Thyroid gland (tissue), 4 donors: ENCODE measurements at regions not wholly inside any gene's neighbourhood (a gene's known extent, or its start where the extent isn't known, plus 50 kb on each side); places are given as distances from the start of the nearest gene placed in this dataset.
"Not testable (repeated sequence)": the region's sequence is repeated elsewhere in the genome, so short reads cannot be mapped to it uniquely, and the experiment has no call there.

Source experiments
- DNase-seq, 2 donors: peaks; one replicate each; pipeline ENCODE4 v3.0.0-alpha.2; 2019
- H3K27ac ChIP-seq, 3 donors: fragments of 200-600 bp; sonication (generic); 1 replicate in 2 of 3; 2 replicates in 1 of 3; pipeline ENCODE4 v1.5.1; 2016 to 2019; ENCODE audit warnings: mild to moderate bottlenecking in 1 of 3, moderate library complexity in 1 of 3
- H3K27me3 ChIP-seq: fragments of 200-600 bp; sonication (generic); one replicate; pipeline ENCODE4 v1.5.1; 2019
- H3K36me3 ChIP-seq, 2 donors: fragments of 200-600 bp; sonication (generic); one replicate each; pipeline ENCODE4 v1.5.1; 2016 to 2019
- H3K4me1 ChIP-seq, 2 donors: fragments of 200-600 bp; sonication (generic); one replicate each; pipeline ENCODE4 v1.5.1; 2017 to 2019
- H3K4me3 ChIP-seq, 3 donors: fragments of 200-600 bp; sonication (generic); replicated peaks in 1 of 3; 1 replicate in 2 of 3; 2 replicates in 1 of 3; pipeline ENCODE4 v1.5.1; 2016; ENCODE audit warnings: mild to moderate bottlenecking in 1 of 3
- H3K9me3 ChIP-seq: fragments of 200-600 bp; sonication (generic); one replicate; pipeline ENCODE4 v1.5.1; 2017
- POLR2A ChIP-seq, 2 donors: fragments of 450-650 bp; IDR thresholded peaks; one replicate each; pipeline ENCODE4 v1.6.1; 2017; ENCODE audit warnings: antibody characterized with exemption in 2 of 2, mild to moderate bottlenecking in 2 of 2, moderate library complexity in 1 of 2
- WGBS, 2 donors: methylation state at CpG; one replicate each; pipeline ENCODE4 v1.1.5; 2017; 5-methylcytosine and 5-hydroxymethylcytosine counted together
- intact Hi-C: fragments of 100-400 bp; cut with DNase I; formaldehyde crosslinking; loops from one replicate; pipeline ENCODE4 v1.15.1; 2023
- TF ChIP-seq, protein P1 (sequence below), 6 experiments: fragments of 200-600 bp in 3 of 6; fragments of 450-650 bp in 3 of 6; sonication (generic) in 3 of 6; IDR thresholded peaks; one replicate each; pipeline ENCODE4 v1.5.1; 2016 to 2019; ENCODE audit warnings: antibody characterized with exemption in 6 of 6, mild to moderate bottlenecking in 2 of 6, inconsistent platforms in 1 of 6, moderate library complexity in 1 of 6

DNA sequence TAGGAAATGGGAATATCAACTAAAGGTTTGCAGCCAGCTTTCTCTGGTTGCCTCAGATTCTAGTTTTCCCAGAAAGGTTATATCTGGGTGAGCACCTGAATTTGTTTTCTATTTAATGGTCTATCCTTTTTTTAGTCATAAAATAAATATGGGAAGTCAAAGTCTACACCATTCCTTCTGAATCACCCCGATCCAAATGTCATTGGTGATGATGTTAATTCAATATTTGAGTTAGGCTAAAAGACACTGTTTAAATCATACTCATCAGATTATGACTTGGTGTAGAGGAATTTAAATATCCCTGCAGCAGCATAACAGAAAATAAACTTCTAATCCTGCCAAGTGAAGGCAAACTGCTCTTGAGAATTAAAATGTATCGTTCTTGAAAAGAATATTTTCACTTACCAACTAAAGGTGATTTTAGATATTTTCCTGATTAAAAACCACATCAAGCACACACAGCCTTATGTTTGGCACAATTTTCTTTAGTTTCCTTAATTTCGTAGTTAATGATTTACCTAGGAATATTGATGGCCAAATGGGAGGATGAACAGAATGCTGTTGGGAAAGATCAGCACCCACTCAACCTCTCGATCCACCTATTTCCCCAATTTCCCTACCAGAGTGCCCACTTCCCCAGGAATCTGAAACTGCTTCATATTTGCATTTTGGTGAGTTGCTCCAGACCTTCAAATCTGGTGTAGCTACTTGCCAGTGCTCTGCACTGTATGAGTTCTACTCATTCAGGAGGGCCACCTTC lies 103.1 kb upstream of the TSLP start:
- H3K36me3 ChIP-seq, result no peaks in the 10 kb centered on the region
- no peak for TF ChIP-seq POLR2A (IDR thresholded peaks at IDR 0.05)
- TF ChIP-seq, protein P1, sequence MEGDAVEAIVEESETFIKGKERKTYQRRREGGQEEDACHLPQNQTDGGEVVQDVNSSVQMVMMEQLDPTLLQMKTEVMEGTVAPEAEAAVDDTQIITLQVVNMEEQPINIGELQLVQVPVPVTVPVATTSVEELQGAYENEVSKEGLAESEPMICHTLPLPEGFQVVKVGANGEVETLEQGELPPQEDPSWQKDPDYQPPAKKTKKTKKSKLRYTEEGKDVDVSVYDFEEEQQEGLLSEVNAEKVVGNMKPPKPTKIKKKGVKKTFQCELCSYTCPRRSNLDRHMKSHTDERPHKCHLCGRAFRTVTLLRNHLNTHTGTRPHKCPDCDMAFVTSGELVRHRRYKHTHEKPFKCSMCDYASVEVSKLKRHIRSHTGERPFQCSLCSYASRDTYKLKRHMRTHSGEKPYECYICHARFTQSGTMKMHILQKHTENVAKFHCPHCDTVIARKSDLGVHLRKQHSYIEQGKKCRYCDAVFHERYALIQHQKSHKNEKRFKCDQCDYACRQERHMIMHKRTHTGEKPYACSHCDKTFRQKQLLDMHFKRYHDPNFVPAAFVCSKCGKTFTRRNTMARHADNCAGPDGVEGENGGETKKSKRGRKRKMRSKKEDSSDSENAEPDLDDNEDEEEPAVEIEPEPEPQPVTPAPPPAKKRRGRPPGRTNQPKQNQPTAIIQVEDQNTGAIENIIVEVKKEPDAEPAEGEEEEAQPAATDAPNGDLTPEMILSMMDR (IDR thresholded peaks at IDR 0.05), result no peak
- H3K27me3 ChIP-seq, result no peaks in the 10 kb centered on the region
- H3K4me1 ChIP-seq, result no peaks in the 10 kb centered on the region
- H3K27ac ChIP-seq, result no peak overlapping the region
- WGBS, 2 donors, result 88 to 92% methylated on average over 4 of the region's 4 CpGs
- intact Hi-C loops, result no loop called here
- H3K9me3 ChIP-seq, result no peaks in the 10 kb centered on the region
- no peak for DNase-seq
- H3K4me3 ChIP-seq, result no peak overlapping the region

DNA sequence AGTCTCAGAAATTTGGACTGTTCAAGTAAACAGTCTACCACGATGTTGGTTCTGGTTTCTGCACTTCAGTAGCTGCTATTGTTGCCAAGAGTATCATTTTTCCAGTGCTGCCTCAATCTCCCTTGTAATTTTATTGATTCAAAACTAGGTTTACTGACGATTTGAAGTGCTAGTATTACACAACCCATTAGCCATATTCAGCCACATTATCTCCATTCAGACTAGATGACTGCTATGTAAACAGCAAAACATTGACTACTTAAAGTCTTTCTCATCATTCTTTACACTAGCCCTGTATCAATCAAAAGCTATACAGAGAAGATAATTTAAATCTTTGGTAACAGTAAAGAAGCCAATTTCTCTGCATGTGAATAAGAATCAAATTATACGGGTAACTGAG lies 102.0 kb upstream of the TSLP start:
- no peaks in the 10 kb centered on the region for H3K27me3 ChIP-seq
- no peak for DNase-seq
- no peaks in the 10 kb centered on the region for H3K4me1 ChIP-seq
- no peaks in the 10 kb centered on the region for H3K36me3 ChIP-seq
- intact Hi-C loops, result no loop called here
- H3K9me3 ChIP-seq, result no peaks in the 10 kb centered on the region
- H3K4me3 ChIP-seq, result no peak overlapping the region
- WGBS, 2 donors, result 51 to 58% methylated on average over 3 of the region's 3 CpGs
- TF ChIP-seq, protein P1 (IDR thresholded peaks at IDR 0.05), result no peak
- TF ChIP-seq POLR2A (IDR thresholded peaks at IDR 0.05), result no peak
- no peak overlapping the region for H3K27ac ChIP-seq

DNA sequence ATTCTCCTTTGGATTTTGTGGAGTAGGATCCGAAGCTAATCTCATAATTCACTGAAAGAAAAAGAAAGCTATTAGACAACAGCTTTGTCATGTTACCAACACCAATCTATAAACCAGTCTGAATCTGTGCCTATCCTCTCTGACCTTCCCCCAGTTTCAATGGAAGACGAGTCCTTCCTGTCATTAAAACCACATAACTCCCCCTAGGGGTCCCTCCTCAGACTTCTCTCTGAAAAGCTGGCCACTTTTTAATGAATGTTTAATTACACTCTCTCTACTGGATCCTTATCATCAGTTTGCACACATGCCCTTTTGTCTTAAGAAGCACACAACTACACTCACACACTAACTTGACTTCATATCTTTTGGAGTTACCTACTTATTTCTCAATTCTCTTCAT lies 98.0 kb upstream of the TSLP start:
- H3K36me3 ChIP-seq, result no peaks in the 10 kb centered on the region
- WGBS, 2 donors, result 62 to 64% methylated on average over 2 of the region's 2 CpGs
- no peaks in the 10 kb centered on the region for H3K27me3 ChIP-seq
- no peak for TF ChIP-seq POLR2A (IDR thresholded peaks at IDR 0.05)
- TF ChIP-seq, protein P1 (IDR thresholded peaks at IDR 0.05), result no peak
- no peak overlapping the region for H3K4me3 ChIP-seq
- no peak for DNase-seq
- no peaks in the 10 kb centered on the region for H3K4me1 ChIP-seq
- H3K27ac ChIP-seq, result no peak overlapping the region
- intact Hi-C loops, result no loop called here
- no peaks in the 10 kb centered on the region for H3K9me3 ChIP-seq

DNA sequence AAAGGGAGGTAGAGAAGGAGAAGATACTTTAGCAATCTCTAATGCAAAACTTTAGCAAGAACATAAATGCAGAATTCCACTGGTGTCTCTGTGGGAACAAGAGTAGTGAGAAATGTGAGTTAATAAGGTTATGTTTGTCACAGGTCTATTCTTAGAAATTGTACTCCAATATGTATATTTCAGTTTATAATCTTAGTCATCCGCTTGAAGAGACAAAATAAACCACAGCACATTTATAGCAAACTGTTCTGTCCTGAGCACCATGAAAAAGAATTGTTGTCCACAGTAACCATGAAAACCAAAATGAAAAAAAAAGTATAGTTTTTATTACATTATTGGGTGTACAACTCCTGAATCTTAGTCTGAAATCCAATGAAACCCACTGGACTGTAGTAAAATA lies 93.6 kb upstream of the TSLP start:
- Histone ChIP-seq H3K27ac (no peak overlapping the region), H3K27me3 (no peaks in the 10 kb centered on the region), H3K4me3 (no peak overlapping the region), H3K9me3 (no peaks in the 10 kb centered on the region), H3K4me1 (no peaks in the 10 kb centered on the region), H3K36me3 (no peaks in the 10 kb centered on the region)
- TF ChIP-seq POLR2A (IDR thresholded peaks at IDR 0.05), result no peak
- TF ChIP-seq, protein P1 (IDR thresholded peaks at IDR 0.05), result no peak
- intact Hi-C loops, result no loop called here
- 92 to 95% methylated on average over 1 of the region's 1 CpG for WGBS, 2 donors
- no peak for DNase-seq

DNA sequence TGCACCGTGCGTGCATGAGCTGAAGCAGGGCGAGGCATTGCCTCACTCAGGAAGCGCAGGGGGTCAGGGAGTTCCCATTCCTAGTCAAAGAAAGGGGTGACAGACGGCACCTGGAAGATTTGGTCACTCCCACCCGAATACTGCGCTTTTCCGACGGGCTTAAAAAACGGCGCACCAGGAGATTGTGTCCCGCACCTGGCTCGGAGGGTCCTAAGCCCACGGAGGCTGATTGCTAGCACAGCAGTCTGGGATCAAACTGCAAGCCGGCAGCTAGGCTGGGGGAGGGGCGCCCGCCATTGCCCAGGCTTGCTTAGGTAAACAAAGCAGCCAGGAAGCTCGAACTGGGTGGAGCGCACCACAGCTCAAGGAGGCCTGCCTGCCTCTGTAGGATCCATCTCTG lies 85.6 kb upstream of the TSLP start:
- H3K36me3 ChIP-seq, H3K27ac ChIP-seq, H3K4me3 ChIP-seq, DNase-seq, H3K27me3 ChIP-seq, H3K4me1 ChIP-seq, intact Hi-C loops, H3K9me3 ChIP-seq: not testable (repeated sequence)
- 63 to 67% methylated on average over 15 to 19 of the region's 19 CpGs for WGBS, 2 donors

DNA sequence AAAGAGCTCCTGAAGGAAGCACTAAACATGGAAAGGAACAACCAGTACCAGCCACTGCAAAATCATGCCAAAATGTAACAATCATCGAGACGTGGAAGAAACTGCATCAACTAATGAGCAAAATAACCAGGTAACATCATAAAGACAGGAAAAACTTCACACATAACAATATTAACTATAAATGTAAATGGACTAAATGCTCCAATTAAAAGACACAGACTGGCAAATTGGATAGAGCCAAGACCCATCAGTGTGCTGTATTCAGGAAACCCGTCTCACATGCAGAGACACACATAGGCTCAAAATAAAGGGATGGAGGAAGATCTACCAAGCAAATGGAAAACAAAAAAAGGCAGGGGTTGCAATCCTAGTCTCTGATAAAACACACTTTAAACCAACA lies 83.9 kb upstream of the TSLP start:
- H3K4me1 ChIP-seq, H3K9me3 ChIP-seq, DNase-seq, H3K36me3 ChIP-seq, H3K4me3 ChIP-seq, H3K27me3 ChIP-seq, H3K27ac ChIP-seq, intact Hi-C loops: not testable (repeated sequence)
- 94 to 95% methylated on average over 3 of the region's 3 CpGs for WGBS, 2 donors
